ENCODE measurements at regions not wholly inside any gene's neighbourhood (a gene's known extent, or its start where the extent isn't known, plus 50 kb on each side); places are given as distances from the start of the nearest gene placed in this dataset.

GRCh38 chr9:100852088-100852487, 176.4 kb upstream of the PLPPR1 start:
- intact Hi-C loops (cut with micrococcal nuclease; ENCODE audit: unreplicated experiment) = no loop called here
- H3K4me3 ChIP-seq = no peak overlapping the region
- in situ Hi-C loops (cut with MboI) = no loop called here
- H2AFZ ChIP-seq (ENCODE audit: control insufficient read depth, low read depth, low read length) = no peak overlapping the region
- TF ChIP-seq BHLHE40 (IDR thresholded peaks at IDR 0.05; ENCODE audit: borderline replicate concordance in 1 of 2, low read depth in 2 of 2, low read length in 1 of 2) (no peak), E2F4 (IDR thresholded peaks at IDR 0.05; ENCODE audit: low read depth, low read length) (no peak), BCL3 (IDR thresholded peaks at IDR 0.05; ENCODE audit: borderline replicate concordance, insufficient read depth, low read depth, low read length, poor library complexity, severe bottlenecking) (no peak), NKRF (conservative IDR thresholded peaks at IDR 0.05) (no peak), ZBTB33 (IDR thresholded peaks at IDR 0.05) (no peak), IKZF1 (conservative IDR thresholded peaks at IDR 0.05) (no peak)
- ChIA-PET POLR2A (no interaction called here), CTCF (no interaction called here), RAD21 (ENCODE audit: unreplicated experiment) (no interaction called here), SMC1A (ENCODE audit: uncharacterized antibody, unreplicated experiment) (no interaction called here)
- 0% methylated on average over 4 of the region's 4 CpGs for WGBS (ENCODE audit: insufficient coverage, insufficient replicate concordance, low lambda C conversion rate, missing lambda C conversion rate)
- H3K79me2 ChIP-seq (ENCODE audit: control insufficient read depth, insufficient read depth, low read length) = no peaks in the 10 kb centered on the region
- no peak overlapping the region for H3K4me2 ChIP-seq (ENCODE audit: control insufficient read depth, insufficient read depth)
- no TSS peak for BruUV-seq (replicated peaks)
- H3K9ac ChIP-seq (ENCODE audit: control insufficient read depth, insufficient read depth, low read length) = no peak overlapping the region
- H3K36me3 ChIP-seq (ENCODE audit: control insufficient read depth in 2 of 2, insufficient read depth in 2 of 2, low read length in 1 of 2) = no peaks in the 10 kb centered on the region
- H3K4me1 ChIP-seq (ENCODE audit: control insufficient read depth, insufficient read depth, low read length) = no peaks in the 10 kb centered on the region
- no peaks in the 10 kb centered on the region for H4K20me1 ChIP-seq (ENCODE audit: control insufficient read depth, insufficient read depth)
- FAIRE-seq = no peak
- H3K27me3 ChIP-seq (replicated peaks in 1 of 2; ENCODE audit: control insufficient read depth in 2 of 2, insufficient read depth in 2 of 2, low read length in 1 of 2) = no peaks in the 10 kb centered on the region
- H3K9me3 ChIP-seq (replicated peaks; ENCODE audit: control insufficient read depth, insufficient read depth, low read length) = no peaks in the 10 kb centered on the region
- no peak for ATAC-seq
- no peak for DNase-seq (ENCODE audit: low read depth, low spot score)
- no peak overlapping the region for H3K27ac ChIP-seq (ENCODE audit: control insufficient read depth, insufficient read depth)
